ENCODE measurements at regions not wholly inside any gene's neighbourhood (a gene's known extent, or its start where the extent isn't known, plus 50 kb on each side); places are given as distances from the start of the nearest gene placed in this dataset.

- H3K27me3 ChIP-seq (ENCODE audit: control insufficient read depth in 2 of 2, insufficient read depth in 2 of 2, low read length in 2 of 2), result peaks cover 0 to 3% of the 10 kb centered on the region in 2 experiments
- dilution Hi-C loops (cut with MboI; ENCODE audit: extremely low pct_ligation_motif_present, low sequenced_read_pairs) (no loop called here), intact Hi-C loops (cut with micrococcal nuclease) (no loop called here)
- no peak for FAIRE-seq
- H2AFZ ChIP-seq (ENCODE audit: low read depth, low read length), result no peak overlapping the region
- no TSS peak for BruUV-seq (replicated peaks)
- no peak overlapping the region for H3K9ac ChIP-seq (replicated peaks; ENCODE audit: extremely low read depth, insufficient read depth, low read length)
- no peak overlapping the region for H3K4me2 ChIP-seq (ENCODE audit: insufficient read depth, low read length)
- CTCF ChIA-PET, result no interaction called here
- no peak overlapping the region for H3K4me3 ChIP-seq (replicated peaks in 1 of 3; ENCODE audit: insufficient read depth in 1 of 3, low read depth in 1 of 3, low read length in 3 of 3)
- H3K36me3 ChIP-seq (ENCODE audit: control insufficient read depth in 2 of 2, extremely low read depth in 1 of 2, insufficient read depth in 2 of 2, low read length in 2 of 2), result no peaks in the 10 kb centered on the region
- no peaks in the 10 kb centered on the region for H3K9me3 ChIP-seq (replicated peaks; ENCODE audit: control insufficient read depth, insufficient read depth, low read length)
- no peaks in the 10 kb centered on the region for H3K9me1 ChIP-seq (replicated peaks; ENCODE audit: control insufficient read depth, extremely low read depth, insufficient read depth, low read length)
- TF ChIP-seq FOS (IDR thresholded peaks at IDR 0.05; ENCODE audit: borderline replicate concordance, insufficient read depth, low read length) (no peak), GATA2 (IDR thresholded peaks at IDR 0.05; ENCODE audit: insufficient read depth, insufficient read length, low read depth, low read length) (no peak), MAX (IDR thresholded peaks at IDR 0.05; ENCODE audit: insufficient read depth, insufficient read length) (no peak), POLR2A (IDR thresholded peaks at IDR 0.05; ENCODE audit: low read depth, low read length) (no peak), POLR2AphosphoS5 (IDR thresholded peaks at IDR 0.05; ENCODE audit: insufficient read depth, low read depth, low read length) (no peak), JUN (IDR thresholded peaks at IDR 0.05; ENCODE audit: borderline replicate concordance, insufficient read depth, insufficient read length, low read depth) (no peak), MYC (IDR thresholded peaks at IDR 0.05; ENCODE audit: low read depth, low read length) (no peak), CTCF (IDR thresholded peaks at IDR 0.05; ENCODE audit: extremely low read depth in 1 of 2, insufficient read depth in 1 of 2, low read depth in 1 of 2, low read length in 2 of 2) (no peak), EZH2 (IDR thresholded peaks at IDR 0.05; ENCODE audit: borderline replicate concordance, low read depth, low read length, severe bottlenecking) (no peak)
- DNase-seq (ENCODE audit: low read depth, low spot score), result no peak
- no peaks in the 10 kb centered on the region for H3K79me2 ChIP-seq (ENCODE audit: control insufficient read depth, insufficient read depth, low read length)
- POLR2A ChIA-PET, result no interaction called here
- H4K20me1 ChIP-seq (replicated peaks; ENCODE audit: control insufficient read depth, extremely low read depth, insufficient read depth, low read length), result no peaks in the 10 kb centered on the region
- H3K27ac ChIP-seq (ENCODE audit: insufficient read depth, low read depth, low read length), result no peak overlapping the region
- no peaks in the 10 kb centered on the region for H3K4me1 ChIP-seq (ENCODE audit: control insufficient read depth, extremely low read depth, insufficient read depth, low read length)
Measured at GRCh38 chr2:120861576-120862191, 126.0 kb downstream of the GLI2 start.
